Posterior vena cava (tissue), 2 donors: ENCODE measurements at regions not wholly inside any gene's neighbourhood (a gene's known extent, or its start where the extent isn't known, plus 50 kb on each side); places are given as distances from the start of the nearest gene placed in this dataset.

ENCODE experiments used
- DNase-seq: peaks from one replicate; pipeline ENCODE4 v3.0.0-alpha.2; 2020; ENCODE audit warnings: low spot score
- intact Hi-C, 2 donors: fragments of 100-400 bp; cut with DNase I; formaldehyde crosslinking; loops; one replicate each; pipeline versions ENCODE4 v1.14.1 to v1.14.2; 2022 to 2023
- donor health status: DM: yes; HTN: yes; CAD: no.
- donor health status: DM: yes; HTN: yes; CAD: no.

GRCh38 chr1:234538062-234538731, 59.2 kb upstream of the TARBP1 start:
- intact Hi-C loops, result loop anchor here in 1 of 2 donors (5.0 to 10.0 kb wide), 3 partner anchors 44 to 457 kb away; no protein-coding TSS in a partner anchor
- DNase-seq, result no peak

GRCh38 chr1:234537236-234537635, 58.3 kb upstream of the TARBP1 start:
- intact Hi-C loops, result loop anchor here in 1 of 2 donors (5.0 to 10.0 kb wide), 3 partner anchors 45 to 458 kb away; no protein-coding TSS in a partner anchor
- DNase-seq, result no peak

DNA sequence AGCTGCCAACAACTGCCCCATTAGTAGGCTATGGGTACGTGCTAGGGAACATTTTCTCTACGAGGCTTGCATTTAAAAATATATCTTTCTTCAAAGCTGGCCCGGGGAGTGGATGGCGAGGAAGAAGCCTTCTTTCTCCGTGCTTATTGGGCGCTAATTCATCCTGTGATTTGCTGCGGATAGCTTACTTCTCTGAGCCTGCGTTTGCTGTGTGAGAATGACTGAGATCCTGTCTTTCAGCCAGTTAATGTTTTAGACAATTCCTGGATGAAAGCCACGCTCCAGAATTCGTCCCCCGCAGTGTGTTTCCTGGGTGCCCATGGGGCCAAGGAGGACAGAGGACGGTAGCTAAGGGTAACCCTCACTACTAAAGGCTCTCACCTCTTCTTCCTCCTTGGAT, 57.8 kb upstream of the TARBP1 start:
- intact Hi-C loops, result loop anchor here in 1 of 2 donors (5.0 to 10.0 kb wide), 3 partner anchors 46 to 458 kb away; no protein-coding TSS in a partner anchor
- DNase-seq, result no peak

DNA sequence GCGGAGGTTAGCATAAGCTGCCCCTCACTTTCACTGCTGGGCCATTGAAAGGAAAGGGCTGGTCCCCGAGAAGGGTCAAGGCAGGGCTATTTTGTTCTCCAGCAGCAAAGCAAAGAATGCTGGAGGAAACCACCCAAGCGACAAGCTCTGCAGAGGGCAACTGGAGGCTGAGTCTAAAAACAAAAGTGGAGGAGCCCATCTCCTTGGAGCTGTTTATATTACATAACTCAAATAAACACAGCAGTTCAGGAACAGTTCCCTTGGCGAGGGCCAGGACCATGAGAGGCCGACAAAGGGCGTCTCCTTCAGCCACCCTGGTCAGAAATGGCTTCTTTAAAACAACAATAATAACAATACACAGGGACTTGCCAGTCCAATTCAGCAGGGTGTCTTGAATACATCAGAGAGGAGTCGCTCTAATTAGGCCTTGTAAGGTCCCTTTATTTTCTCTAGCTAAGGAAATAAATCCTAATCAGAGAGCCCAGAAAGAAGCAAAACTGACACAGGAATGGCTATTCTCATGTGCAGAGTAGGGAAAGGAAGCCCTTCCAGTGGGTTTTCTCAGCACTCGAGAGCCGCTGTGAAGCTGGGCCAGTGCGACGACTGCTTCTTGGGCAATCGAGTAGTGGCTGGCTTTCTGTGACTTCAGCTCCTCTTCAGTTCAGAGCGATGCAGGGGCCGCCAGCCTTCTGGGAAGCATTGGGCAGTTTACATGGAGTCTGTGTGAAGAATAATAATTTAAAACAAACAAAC, 57.0 kb upstream of the TARBP1 start:
- intact Hi-C loops, result loop anchor here (2.0 to 10.0 kb wide), 4 partner anchors 41 to 459 kb away; no protein-coding TSS in a partner anchor
- peak; percentile 89 for DNase-seq

DNA sequence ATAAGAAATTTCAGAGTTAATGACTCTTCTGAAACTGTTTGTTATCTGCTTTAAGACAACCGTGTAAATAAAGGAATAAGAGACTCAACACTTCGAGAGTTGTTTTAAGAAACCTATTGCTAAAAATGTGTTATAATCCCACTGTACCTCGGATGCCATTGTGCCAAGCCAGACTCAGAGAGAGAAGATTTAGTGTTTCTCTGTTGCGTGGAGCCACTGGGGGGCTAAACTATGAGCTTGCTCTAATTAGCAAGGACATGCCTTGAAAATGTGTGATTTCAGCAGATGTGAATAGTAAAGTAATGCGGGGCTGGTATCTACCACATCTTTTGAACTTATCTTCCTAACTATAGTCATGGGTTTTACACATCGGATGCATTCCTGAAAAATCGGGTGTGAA, 56.2 kb upstream of the TARBP1 start:
- intact Hi-C loops, result loop anchor here (2.0 to 10.0 kb wide), 4 partner anchors 42 to 460 kb away; no protein-coding TSS in a partner anchor
- no peak for DNase-seq

DNA sequence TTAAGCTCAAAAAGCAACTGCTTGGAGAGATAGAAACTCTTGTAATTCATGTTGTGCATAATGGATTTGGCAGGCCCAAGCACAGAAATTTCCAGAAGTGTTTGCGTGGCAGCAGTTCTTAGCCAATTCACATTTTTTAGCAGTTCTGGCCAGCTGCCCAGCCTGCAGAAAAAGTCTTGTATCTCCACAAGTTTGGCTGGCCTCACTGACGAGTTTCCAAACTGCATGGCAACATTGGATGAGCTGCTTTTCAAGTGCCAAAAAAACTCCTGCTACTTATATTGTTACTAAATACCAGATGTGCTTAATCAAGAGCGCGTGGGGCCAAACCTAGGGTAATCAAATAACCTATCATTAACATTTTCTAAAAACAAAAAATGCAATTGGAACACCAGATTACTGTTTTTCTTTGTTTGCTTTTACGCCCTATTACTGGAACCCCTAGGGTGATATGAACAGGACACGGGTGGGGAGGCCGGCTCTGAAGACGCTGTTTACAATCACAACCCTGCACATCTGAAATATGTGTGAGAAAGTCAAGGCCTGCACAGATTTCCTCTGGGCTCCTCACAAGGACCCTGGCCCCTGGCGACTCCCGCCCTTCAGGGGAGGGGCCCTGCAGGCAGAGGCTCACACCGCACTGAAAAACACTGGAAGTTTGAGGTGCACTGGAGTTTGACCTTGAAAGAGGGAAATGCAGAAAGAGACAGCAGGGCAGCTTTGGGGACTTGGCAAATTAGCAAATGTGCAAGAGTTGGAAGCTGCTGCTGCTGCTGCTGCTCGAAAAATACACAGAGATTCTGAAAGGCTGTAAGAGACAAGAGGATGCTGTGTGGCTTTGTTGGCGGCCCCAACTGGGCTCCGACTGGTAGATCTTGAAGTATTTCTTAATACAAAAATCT, 55.2 kb upstream of the TARBP1 start:
- DNase-seq, result peak; percentile 98
- intact Hi-C loops, result loop anchor here (2.0 to 10.0 kb wide), 3 partner anchors 43 to 461 kb away; no protein-coding TSS in a partner anchor

- peak; percentile 91 for DNase-seq
- intact Hi-C loops, result loop anchor here in 1 of 2 donors (10.0 kb wide), 2 partner anchors 192 to 462 kb away; no protein-coding TSS in a partner anchor
These were observed 54.3 kb upstream of the TARBP1 start for GRCh38 chr1:234533034-234533891.

- no peak for DNase-seq
- intact Hi-C loops, result loop anchor here in 1 of 2 donors (10.0 kb wide), 2 partner anchors 192 to 462 kb away; no protein-coding TSS in a partner anchor
These were observed 53.5 kb upstream of the TARBP1 start for GRCh38 chr1:234532503-234532922.

GRCh38 chr1:234531151-234531635, 52.2 kb upstream of the TARBP1 start:
- DNase-seq, result peak; percentile 95
- intact Hi-C loops, result loop anchor here in 1 of 2 donors (10.0 kb wide), 2 partner anchors 194 to 464 kb away; no protein-coding TSS in a partner anchor

DNA sequence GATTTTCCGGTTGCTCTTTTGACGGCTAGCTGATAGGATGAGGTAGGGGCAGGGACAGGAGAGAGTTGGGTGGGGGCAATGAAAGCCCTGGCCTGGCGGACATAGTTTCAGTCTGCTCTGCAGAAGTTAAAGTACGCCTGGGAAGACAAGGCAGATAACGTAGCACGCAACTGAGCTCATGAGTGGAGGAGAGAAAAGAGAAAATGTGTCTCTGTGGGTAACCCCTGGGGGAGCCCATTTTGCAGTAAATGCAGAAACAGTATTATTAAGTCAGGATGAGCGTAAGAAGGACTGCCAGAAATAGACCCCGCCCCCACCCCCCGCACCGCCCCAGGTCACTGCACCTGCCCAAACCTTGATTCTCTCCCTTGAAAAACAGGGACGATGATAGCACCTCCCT, 51.7 kb upstream of the TARBP1 start:
- DNase-seq, result no peak

GRCh38 chr1:234529950-234530237, 50.9 kb upstream of the TARBP1 start:
- intact Hi-C loops, result loop anchor here in 1 of 2 donors (10.0 kb wide), 2 partner anchors 195 to 465 kb away; no protein-coding TSS in a partner anchor
- DNase-seq, result no peak

More for the DNA sequence above, 51.7 kb upstream of the TARBP1 start:
- intact Hi-C loops, result loop anchor here in 1 of 2 donors (10.0 kb wide), 2 partner anchors 194 to 464 kb away; no protein-coding TSS in a partner anchor

DNA sequence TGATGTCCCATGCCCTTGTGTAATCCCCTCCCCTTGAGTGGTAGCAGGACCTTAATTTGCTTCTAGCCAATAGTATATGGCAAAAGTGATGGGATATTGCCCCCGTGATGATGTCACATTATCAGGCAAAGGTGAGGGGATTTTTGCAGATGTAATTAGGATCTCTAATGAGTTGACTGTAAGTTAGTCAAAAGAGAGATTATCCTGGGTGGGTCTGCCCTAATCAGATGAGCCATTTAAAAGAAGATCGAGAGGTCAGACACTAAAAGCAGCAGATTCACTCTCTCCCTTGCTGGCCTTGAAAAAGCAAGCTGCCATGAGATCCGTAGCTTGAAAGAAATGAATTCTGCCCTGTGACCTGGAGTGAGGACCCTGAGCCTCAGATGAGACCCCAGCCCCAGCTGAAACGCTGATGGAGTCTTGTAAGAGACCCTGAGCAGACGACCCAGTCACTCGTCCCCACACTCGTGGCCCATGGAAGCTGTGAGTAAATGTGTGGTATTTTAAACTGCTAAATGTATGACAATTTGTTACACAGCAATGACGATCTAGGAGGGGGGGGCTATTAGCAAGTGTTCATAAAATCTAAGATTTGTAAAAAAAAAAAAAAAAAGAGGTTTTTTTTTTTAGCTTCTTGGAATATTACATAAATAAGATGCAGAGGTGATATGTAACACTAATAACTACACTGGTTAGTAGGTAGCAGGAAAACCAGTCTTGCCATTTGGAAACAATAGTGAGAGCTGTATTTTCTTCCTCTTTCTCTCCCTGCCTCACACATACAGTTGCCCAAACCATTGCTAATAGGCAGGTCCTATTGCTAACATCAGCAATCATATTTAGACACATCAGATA, 50.3 kb upstream of the TARBP1 start:
- no peak for DNase-seq
- intact Hi-C loops, result no loop called here
